HEK293 (cell line): ENCODE measurements at regions not wholly inside any gene's neighbourhood (a gene's known extent, or its start where the extent isn't known, plus 50 kb on each side); places are given as distances from the start of the nearest gene placed in this dataset.

Experiments used
- CTCF ChIA-PET: fragments of 350-600 bp; formaldehyde crosslinking; extraction: SDS; loops from one replicate; lab custom pipeline; 2021; ENCODE audit warnings: antibody characterized with exemption; lab: Yijun Ruan, JAX
- POLR2A ChIA-PET: fragments of 300-600 bp; formaldehyde crosslinking; extraction: SDS; loops from one replicate; lab custom pipeline; 2020; ENCODE audit warnings: antibody characterized with exemption, inconsistent platforms; lab: Yijun Ruan, JAX
- H3K27ac ChIP-seq: fragments of 200-500 bp; sonication (Bioruptor generic); 2 replicates; pipeline ENCODE4 v1.5.1; 2014; ENCODE audit warnings: low read depth, low read length, control low read depth, inconsistent platforms; ENCODE audit errors: extremely low read depth
- H3K36me3 ChIP-seq, 2 experiments: fragments of 200-500 bp in 1 of 2; sonication (Bioruptor generic) in 1 of 2; 1 replicate in 1 of 2; 2 replicates in 1 of 2; pipeline ENCODE4 v1.5.1; 2014 to 2017; ENCODE audit warnings: inconsistent platforms in 2 of 2, low read length in 2 of 2; ENCODE audit not compliant: control insufficient read depth in 2 of 2, insufficient read depth in 1 of 2
- H3K4me1 ChIP-seq: fragments of 200-500 bp; sonication (Bioruptor generic); 2 replicates; pipeline ENCODE4 v1.5.1; 2014; ENCODE audit warnings: mild to moderate bottlenecking, low read length, inconsistent platforms; ENCODE audit not compliant: control insufficient read depth, insufficient read depth
- H3K4me3 ChIP-seq: 2 replicates; pipeline ENCODE4 v1.5.1; 2011; ENCODE audit warnings: low read depth, mild to moderate bottlenecking, control low read depth, low read length, moderate library complexity
- H3K9me3 ChIP-seq: fragments of 200-500 bp; sonication (Bioruptor generic); 2 replicates; pipeline ENCODE4 v1.5.1; 2014; ENCODE audit warnings: low read depth, low read length, inconsistent platforms; ENCODE audit not compliant: control insufficient read depth, insufficient read depth
- FEZF1 ChIP-seq: fragments of 450-650 bp; formaldehyde crosslinking; IDR thresholded peaks from 2 replicates; pipeline ENCODE4 v1.5.1; 2016; ENCODE audit warnings: missing biosample characterization, missing genetic modification characterization
- HOXA7 ChIP-seq: sonication (generic); formaldehyde crosslinking; IDR thresholded peaks from 2 replicates; pipeline ENCODE4 v1.8.1; 2022; ENCODE audit warnings: missing genetic modification reagents, borderline replicate concordance
- KLF1 ChIP-seq: fragments of 450-650 bp; formaldehyde crosslinking; IDR thresholded peaks from 2 replicates; pipeline ENCODE4 v1.5.1; 2016; ENCODE audit warnings: missing biosample characterization, missing genetic modification characterization
- SALL2 ChIP-seq: fragments of 450-650 bp; formaldehyde crosslinking; IDR thresholded peaks from 2 replicates; pipeline ENCODE4 v1.5.0; 2017; ENCODE audit warnings: missing biosample characterization, mild to moderate bottlenecking, missing genetic modification characterization, borderline replicate concordance
- SP2 ChIP-seq: fragments of 450-650 bp; formaldehyde crosslinking; IDR thresholded peaks from 2 replicates; pipeline ENCODE4 v1.5.1; 2016; ENCODE audit warnings: missing biosample characterization, missing genetic modification characterization
- TRIM28 ChIP-seq: IDR thresholded peaks from 2 replicates; pipeline ENCODE4 v1.6.1; 2011; ENCODE audit warnings: low read length, control low read depth, borderline replicate concordance
- ZNF112 ChIP-seq: fragments of 450-650 bp; formaldehyde crosslinking; IDR thresholded peaks from 2 replicates; pipeline ENCODE4 v1.5.0; 2017; ENCODE audit warnings: missing biosample characterization, missing genetic modification characterization
- ZNF221 ChIP-seq: fragments of 450-650 bp; formaldehyde crosslinking; IDR thresholded peaks from 2 replicates; pipeline ENCODE4 v1.5.1; 2017; ENCODE audit warnings: missing biosample characterization, missing genetic modification characterization, borderline replicate concordance
- ZNF366 ChIP-seq: fragments of 450-650 bp; formaldehyde crosslinking; conservative IDR thresholded peaks from 2 replicates; pipeline ENCODE4 v1.5.1; 2016; ENCODE audit warnings: missing biosample characterization, missing genetic modification characterization
- ZNF521 ChIP-seq: fragments of 450-650 bp; formaldehyde crosslinking; IDR thresholded peaks from 2 replicates; pipeline ENCODE4 v1.5.1; 2017; ENCODE audit warnings: missing biosample characterization, mild to moderate bottlenecking, missing genetic modification characterization
- ZNF658 ChIP-seq: fragments of 450-650 bp; formaldehyde crosslinking; IDR thresholded peaks from 2 replicates; pipeline ENCODE4; 2016; ENCODE audit warnings: missing biosample characterization, missing genetic modification characterization
- ZNF837 ChIP-seq: fragments of 450-650 bp; formaldehyde crosslinking; IDR thresholded peaks from 2 replicates; pipeline ENCODE4 v1.5.1; 2016; ENCODE audit warnings: missing biosample characterization, missing genetic modification characterization
- ZNF843 ChIP-seq: fragments of 450-650 bp; formaldehyde crosslinking; IDR thresholded peaks from 2 replicates; pipeline ENCODE4 v1.5.1; 2016; ENCODE audit warnings: missing biosample characterization, missing genetic modification characterization
- TF ChIP-seq, protein P1 (sequence below): fragments of 450-650 bp; IDR thresholded peaks from 2 replicates; pipeline ENCODE4 v1.5.1; 2018; ENCODE audit warnings: missing biosample characterization, mild to moderate bottlenecking, missing genetic modification characterization
- TF ChIP-seq, protein P2 (sequence below): fragments of 450-650 bp; formaldehyde crosslinking; IDR thresholded peaks from 2 replicates; pipeline ENCODE4 v1.5.1; 2016; ENCODE audit warnings: missing biosample characterization, missing genetic modification characterization
- TF ChIP-seq, protein P3 (sequence below): fragments of 450-650 bp; formaldehyde crosslinking; IDR thresholded peaks from 2 replicates; pipeline ENCODE4 v1.5.1; 2016; ENCODE audit warnings: missing biosample characterization, missing genetic modification characterization, borderline replicate concordance
- TF ChIP-seq, protein P4 (sequence below): fragments of 450-650 bp; formaldehyde crosslinking; IDR thresholded peaks from 2 replicates; pipeline ENCODE4 v1.5.1; 2016; ENCODE audit warnings: missing biosample characterization, missing genetic modification characterization
- TF ChIP-seq, protein P5 (sequence below): fragments of 450-650 bp; formaldehyde crosslinking; IDR thresholded peaks from 2 replicates; pipeline ENCODE4 v1.5.1; 2016; ENCODE audit warnings: missing biosample characterization, missing genetic modification characterization, low read depth

DNA sequence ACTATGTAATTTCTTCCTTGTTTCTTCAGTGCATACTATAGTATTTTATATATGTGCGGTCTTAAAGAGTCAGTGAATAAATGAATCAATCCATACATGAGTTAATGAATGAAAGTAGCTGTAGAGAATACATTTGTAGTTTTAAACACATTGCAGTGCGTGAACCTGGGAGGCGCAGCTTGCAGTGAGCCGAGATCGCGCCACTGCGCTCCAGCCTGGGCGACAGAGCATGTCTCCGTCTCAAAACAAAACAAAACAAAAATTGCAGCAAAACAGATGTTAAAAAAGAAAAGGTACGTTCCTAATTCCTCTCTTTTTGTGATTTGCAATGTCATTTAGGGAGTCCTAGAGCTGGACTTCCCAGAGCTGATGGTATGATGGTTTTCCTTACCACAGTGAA is 1144.8 kb upstream of the FANCL start:
- TF ChIP-seq, protein P1, sequence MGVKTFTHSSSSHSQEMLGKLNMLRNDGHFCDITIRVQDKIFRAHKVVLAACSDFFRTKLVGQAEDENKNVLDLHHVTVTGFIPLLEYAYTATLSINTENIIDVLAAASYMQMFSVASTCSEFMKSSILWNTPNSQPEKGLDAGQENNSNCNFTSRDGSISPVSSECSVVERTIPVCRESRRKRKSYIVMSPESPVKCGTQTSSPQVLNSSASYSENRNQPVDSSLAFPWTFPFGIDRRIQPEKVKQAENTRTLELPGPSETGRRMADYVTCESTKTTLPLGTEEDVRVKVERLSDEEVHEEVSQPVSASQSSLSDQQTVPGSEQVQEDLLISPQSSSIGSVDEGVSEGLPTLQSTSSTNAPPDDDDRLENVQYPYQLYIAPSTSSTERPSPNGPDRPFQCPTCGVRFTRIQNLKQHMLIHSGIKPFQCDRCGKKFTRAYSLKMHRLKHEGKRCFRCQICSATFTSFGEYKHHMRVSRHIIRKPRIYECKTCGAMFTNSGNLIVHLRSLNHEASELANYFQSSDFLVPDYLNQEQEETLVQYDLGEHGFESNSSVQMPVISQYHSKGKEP (tag by site-specific recombination): no peak
- TF ChIP-seq, protein P2, sequence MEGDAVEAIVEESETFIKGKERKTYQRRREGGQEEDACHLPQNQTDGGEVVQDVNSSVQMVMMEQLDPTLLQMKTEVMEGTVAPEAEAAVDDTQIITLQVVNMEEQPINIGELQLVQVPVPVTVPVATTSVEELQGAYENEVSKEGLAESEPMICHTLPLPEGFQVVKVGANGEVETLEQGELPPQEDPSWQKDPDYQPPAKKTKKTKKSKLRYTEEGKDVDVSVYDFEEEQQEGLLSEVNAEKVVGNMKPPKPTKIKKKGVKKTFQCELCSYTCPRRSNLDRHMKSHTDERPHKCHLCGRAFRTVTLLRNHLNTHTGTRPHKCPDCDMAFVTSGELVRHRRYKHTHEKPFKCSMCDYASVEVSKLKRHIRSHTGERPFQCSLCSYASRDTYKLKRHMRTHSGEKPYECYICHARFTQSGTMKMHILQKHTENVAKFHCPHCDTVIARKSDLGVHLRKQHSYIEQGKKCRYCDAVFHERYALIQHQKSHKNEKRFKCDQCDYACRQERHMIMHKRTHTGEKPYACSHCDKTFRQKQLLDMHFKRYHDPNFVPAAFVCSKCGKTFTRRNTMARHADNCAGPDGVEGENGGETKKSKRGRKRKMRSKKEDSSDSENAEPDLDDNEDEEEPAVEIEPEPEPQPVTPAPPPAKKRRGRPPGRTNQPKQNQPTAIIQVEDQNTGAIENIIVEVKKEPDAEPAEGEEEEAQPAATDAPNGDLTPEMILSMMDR (tag by site-specific recombination): no peak
- TF ChIP-seq, protein P3, sequence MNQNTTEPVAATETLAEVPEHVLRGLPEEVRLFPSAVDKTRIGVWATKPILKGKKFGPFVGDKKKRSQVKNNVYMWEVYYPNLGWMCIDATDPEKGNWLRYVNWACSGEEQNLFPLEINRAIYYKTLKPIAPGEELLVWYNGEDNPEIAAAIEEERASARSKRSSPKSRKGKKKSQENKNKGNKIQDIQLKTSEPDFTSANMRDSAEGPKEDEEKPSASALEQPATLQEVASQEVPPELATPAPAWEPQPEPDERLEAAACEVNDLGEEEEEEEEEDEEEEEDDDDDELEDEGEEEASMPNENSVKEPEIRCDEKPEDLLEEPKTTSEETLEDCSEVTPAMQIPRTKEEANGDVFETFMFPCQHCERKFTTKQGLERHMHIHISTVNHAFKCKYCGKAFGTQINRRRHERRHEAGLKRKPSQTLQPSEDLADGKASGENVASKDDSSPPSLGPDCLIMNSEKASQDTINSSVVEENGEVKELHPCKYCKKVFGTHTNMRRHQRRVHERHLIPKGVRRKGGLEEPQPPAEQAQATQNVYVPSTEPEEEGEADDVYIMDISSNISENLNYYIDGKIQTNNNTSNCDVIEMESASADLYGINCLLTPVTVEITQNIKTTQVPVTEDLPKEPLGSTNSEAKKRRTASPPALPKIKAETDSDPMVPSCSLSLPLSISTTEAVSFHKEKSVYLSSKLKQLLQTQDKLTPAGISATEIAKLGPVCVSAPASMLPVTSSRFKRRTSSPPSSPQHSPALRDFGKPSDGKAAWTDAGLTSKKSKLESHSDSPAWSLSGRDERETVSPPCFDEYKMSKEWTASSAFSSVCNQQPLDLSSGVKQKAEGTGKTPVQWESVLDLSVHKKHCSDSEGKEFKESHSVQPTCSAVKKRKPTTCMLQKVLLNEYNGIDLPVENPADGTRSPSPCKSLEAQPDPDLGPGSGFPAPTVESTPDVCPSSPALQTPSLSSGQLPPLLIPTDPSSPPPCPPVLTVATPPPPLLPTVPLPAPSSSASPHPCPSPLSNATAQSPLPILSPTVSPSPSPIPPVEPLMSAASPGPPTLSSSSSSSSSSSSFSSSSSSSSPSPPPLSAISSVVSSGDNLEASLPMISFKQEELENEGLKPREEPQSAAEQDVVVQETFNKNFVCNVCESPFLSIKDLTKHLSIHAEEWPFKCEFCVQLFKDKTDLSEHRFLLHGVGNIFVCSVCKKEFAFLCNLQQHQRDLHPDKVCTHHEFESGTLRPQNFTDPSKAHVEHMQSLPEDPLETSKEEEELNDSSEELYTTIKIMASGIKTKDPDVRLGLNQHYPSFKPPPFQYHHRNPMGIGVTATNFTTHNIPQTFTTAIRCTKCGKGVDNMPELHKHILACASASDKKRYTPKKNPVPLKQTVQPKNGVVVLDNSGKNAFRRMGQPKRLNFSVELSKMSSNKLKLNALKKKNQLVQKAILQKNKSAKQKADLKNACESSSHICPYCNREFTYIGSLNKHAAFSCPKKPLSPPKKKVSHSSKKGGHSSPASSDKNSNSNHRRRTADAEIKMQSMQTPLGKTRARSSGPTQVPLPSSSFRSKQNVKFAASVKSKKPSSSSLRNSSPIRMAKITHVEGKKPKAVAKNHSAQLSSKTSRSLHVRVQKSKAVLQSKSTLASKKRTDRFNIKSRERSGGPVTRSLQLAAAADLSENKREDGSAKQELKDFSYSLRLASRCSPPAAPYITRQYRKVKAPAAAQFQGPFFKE (tag by site-specific recombination): no peak
- TF ChIP-seq SP2 (no peak), HOXA7 (CRISPR knock-in tag) (no peak), TRIM28 (no peak), FEZF1 (tag by site-specific recombination) (no peak), ZNF366 (tag by site-specific recombination) (no peak), ZNF221 (tag by site-specific recombination) (no peak), ZNF112 (tag by site-specific recombination) (no peak), ZNF837 (no peak), ZNF521 (tag by site-specific recombination) (no peak), KLF1 (tag by site-specific recombination) (no peak), SALL2 (tag by site-specific recombination) (no peak), ZNF843 (tag by site-specific recombination) (no peak), ZNF658 (tag by site-specific recombination) (no peak)
- TF ChIP-seq, protein P4, sequence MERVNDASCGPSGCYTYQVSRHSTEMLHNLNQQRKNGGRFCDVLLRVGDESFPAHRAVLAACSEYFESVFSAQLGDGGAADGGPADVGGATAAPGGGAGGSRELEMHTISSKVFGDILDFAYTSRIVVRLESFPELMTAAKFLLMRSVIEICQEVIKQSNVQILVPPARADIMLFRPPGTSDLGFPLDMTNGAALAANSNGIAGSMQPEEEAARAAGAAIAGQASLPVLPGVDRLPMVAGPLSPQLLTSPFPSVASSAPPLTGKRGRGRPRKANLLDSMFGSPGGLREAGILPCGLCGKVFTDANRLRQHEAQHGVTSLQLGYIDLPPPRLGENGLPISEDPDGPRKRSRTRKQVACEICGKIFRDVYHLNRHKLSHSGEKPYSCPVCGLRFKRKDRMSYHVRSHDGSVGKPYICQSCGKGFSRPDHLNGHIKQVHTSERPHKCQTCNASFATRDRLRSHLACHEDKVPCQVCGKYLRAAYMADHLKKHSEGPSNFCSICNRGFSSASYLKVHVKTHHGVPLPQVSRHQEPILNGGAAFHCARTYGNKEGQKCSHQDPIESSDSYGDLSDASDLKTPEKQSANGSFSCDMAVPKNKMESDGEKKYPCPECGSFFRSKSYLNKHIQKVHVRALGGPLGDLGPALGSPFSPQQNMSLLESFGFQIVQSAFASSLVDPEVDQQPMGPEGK (tag by site-specific recombination): no peak
- TF ChIP-seq, protein P5, sequence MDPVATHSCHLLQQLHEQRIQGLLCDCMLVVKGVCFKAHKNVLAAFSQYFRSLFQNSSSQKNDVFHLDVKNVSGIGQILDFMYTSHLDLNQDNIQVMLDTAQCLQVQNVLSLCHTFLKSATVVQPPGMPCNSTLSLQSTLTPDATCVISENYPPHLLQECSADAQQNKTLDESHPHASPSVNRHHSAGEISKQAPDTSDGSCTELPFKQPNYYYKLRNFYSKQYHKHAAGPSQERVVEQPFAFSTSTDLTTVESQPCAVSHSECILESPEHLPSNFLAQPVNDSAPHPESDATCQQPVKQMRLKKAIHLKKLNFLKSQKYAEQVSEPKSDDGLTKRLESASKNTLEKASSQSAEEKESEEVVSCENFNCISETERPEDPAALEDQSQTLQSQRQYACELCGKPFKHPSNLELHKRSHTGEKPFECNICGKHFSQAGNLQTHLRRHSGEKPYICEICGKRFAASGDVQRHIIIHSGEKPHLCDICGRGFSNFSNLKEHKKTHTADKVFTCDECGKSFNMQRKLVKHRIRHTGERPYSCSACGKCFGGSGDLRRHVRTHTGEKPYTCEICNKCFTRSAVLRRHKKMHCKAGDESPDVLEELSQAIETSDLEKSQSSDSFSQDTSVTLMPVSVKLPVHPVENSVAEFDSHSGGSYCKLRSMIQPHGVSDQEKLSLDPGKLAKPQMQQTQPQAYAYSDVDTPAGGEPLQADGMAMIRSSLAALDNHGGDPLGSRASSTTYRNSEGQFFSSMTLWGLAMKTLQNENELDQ (tag by site-specific recombination): no peak
- POLR2A ChIA-PET: no interaction called here
- Histone ChIP-seq H3K9me3 (no peaks in the 10 kb centered on the region), H3K36me3 (no peaks in the 10 kb centered on the region), H3K27ac (no peak overlapping the region), H3K4me1 (peaks cover 18% of the 10 kb centered on the region; the same call in 1 of the 2 replicates), H3K4me3 (no peak overlapping the region)
- CTCF ChIA-PET: no interaction called here
